GM12872 (cell line): ENCODE measurements at regions not wholly inside any gene's neighbourhood (a gene's known extent, or its start where the extent isn't known, plus 50 kb on each side); places are given as distances from the start of the nearest gene placed in this dataset.

Experiments
- CTCF ChIP-seq: IDR thresholded peaks from 3 replicates; pipeline ENCODE4 v1.5.1; 2011; ENCODE audit warnings: low read depth, mild to moderate bottlenecking, low read length, moderate library complexity; ENCODE audit not compliant: insufficient read depth

GRCh38 chr18:1392865-1393734 is 488.4 kb downstream of the ADCYAP1 start:
- TF ChIP-seq CTCF = no peak

- TF ChIP-seq CTCF = no peak
Measured at GRCh38 chr18:1393929-1394328, 489.3 kb downstream of the ADCYAP1 start.

- no peak for TF ChIP-seq CTCF
Measured at GRCh38 chr18:1394426-1394825, 489.8 kb downstream of the ADCYAP1 start.

- TF ChIP-seq CTCF = no peak
Measured at GRCh38 chr18:1394966-1395365, 490.3 kb downstream of the ADCYAP1 start.

GRCh38 chr18:1408376-1408775 is 503.7 kb downstream of the ADCYAP1 start:
- TF ChIP-seq CTCF = no peak

- no peak for TF ChIP-seq CTCF
Measured at GRCh38 chr18:1412655-1413322, 508.1 kb downstream of the ADCYAP1 start.

GRCh38 chr18:1413323-1413675 is 508.6 kb downstream of the ADCYAP1 start:
- no peak for TF ChIP-seq CTCF
